CD4-positive, alpha-beta T cell treated with Interleukin-12 subunit alpha and Interleukin-12 subunit beta, for 1 hour (primary cell): ENCODE measurements at regions not wholly inside any gene's neighbourhood (a gene's known extent, or its start where the extent isn't known, plus 50 kb on each side); places are given as distances from the start of the nearest gene placed in this dataset.
"Not testable (repeated sequence)": the region's sequence is repeated elsewhere in the genome, so short reads cannot be mapped to it uniquely, and the experiment has no call there.

Experiments
- DNase-seq: peaks from one replicate; pipeline ENCODE4 v3.0.0-alpha.2; 2020

DNA sequence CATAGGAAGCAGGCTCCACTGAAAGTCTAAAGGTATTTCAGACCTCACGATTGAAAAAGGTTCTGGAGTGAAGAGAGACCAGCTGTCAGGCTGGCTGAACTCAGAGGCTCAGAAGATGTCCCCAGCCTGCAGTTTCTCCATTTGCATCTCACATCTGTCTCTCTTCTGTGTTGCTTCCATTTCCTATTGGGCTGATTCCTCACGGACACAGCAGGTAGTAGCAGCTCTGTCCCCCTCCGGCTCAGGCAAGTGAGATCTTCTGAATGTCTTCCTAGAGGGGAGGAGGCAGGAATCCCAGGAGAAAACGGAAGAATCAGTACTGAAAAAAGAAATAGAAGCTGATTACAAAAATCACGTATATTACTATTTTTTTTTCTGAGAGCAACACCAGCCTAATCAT, 274.1 kb upstream of the COBL start:
- no peak for DNase-seq

DNA sequence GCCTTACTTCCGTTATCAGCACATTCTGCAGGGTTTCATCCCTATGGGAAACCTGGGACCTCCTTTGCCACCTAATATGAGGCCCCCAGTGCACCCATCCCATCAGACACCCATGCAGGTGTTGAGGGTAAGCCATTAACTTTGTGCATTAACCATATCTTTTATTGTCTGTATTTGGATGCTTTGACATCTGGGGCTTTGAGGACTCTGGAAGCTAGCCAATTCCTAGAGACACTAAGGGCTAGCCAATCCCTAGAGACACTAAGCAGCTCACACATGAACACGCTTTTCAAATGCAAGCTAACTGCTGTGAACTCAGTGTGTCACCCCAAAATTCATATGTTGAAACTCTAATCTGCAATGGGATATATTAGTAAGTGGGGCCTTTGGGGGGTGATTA, 272.5 kb upstream of the COBL start:
- no peak for DNase-seq

DNA sequence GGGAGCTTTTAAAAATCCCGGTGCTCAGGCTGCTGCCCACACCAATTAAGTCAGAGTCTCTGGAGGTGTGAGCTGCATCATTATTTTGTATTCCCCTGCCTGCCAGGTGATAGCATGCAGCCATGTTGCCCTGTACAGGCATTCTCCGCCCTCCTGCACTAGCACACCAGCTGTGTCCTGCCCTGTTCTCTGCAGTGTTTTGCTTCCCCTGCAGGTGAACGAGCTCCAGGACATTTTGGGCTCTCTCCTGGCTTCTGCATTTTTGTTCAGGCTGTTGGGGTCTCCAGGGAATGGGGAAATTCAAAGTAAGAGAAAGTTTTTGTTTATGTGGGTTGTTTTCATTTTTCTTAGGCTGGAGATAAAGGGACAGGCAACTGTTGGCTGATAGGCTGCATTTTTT, 271.0 kb upstream of the COBL start:
- no peak for DNase-seq

DNA sequence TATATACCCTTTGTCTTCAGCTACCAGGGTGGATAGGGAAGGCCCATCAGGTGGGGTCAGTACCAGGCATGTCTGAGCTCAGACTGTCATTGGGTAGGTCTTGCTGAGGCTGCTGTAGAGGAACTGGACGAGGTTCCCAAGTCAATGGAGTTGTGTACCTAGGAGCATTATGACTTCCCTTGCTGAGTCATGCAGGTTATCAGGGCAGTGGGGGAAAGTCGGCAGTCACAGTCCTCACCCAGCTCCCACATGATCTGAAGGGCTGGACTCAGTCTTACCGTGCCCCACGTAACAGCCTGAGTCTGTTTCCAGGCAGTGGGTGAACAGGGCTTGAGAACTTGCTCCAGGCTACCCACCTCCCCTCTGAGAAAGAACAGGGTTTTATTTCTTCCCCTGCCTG, 260.8 kb upstream of the COBL start:
- no peak for DNase-seq

DNA sequence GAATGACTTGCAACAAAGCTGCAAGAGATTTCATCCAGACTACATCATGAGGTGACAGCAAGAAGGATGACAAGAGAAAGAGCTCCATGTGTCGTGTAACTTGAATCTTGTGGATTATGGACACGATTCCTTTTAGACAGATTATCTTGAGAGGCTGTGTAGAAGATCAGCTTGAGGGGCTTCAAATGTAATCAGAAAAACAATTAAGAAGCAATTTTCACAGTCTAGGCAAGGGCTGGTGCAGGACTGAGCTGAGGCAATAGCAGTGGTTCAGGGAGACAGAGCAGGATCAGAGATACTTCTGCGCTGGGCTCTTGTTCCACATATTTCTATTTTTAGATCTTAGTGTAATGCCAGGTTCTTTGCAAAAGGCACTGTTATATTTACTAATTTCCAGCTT, 253.0 kb upstream of the COBL start:
- DNase-seq: no peak

DNA sequence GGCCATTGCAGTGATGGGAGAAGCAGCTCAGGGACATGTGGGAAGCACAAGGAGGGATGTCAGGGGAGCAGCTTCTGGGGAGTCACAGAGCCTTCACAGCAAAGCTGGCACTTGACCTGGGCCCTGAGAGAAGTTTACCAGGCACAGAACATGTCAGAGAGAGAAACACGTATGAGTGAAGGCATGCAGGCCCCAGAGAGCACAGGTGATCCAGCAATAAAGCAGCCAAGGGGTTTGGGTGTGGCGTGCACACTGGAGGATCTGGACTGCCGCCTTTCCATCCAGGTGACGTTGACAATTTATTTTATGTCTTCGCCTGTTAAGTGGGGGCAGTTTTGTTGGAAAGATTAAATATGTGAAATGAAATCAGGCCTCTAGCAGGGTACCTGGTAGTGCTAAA, 252.6 kb upstream of the COBL start:
- DNase-seq: no peak

DNA sequence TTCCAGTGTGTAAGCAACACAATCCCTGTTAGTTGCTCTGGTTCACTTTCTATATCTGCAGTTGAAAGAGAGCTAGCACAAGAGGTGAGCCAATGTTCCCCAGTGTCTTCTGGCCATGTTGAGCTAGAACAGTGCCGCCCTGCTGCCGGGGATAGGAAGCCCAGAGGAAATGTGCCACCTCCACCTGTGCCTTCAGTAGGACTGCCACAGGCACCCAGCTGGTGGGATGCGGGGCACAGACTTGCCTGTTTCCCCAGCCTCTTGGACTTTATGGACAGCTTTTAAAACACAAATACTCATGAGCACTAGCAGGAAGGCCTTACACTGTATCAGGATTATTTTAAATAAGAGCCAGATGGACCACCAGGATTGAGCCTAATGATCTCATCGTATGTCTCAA, 234.5 kb upstream of the COBL start:
- DNase-seq: no peak

DNA sequence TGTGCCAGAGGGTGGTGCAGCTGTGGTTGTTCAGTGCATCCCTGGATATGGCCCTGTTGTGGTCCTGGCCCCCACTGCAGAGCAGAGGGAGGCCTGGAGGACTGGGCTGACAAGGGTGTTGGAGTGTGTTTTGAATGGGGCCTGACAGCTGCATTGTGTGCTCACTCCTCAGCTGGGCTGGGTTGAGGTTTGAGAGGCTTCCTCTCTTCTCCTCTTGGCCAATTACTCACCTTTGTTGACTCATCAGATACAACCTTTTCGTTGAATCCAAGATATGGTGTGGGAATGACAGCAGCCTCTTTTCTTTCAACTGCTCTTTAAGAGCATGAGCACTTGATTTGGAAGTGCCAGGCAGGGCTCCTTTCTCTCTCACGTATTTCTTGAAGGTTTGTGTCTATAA, 228.5 kb upstream of the COBL start:
- no peak for DNase-seq

DNA sequence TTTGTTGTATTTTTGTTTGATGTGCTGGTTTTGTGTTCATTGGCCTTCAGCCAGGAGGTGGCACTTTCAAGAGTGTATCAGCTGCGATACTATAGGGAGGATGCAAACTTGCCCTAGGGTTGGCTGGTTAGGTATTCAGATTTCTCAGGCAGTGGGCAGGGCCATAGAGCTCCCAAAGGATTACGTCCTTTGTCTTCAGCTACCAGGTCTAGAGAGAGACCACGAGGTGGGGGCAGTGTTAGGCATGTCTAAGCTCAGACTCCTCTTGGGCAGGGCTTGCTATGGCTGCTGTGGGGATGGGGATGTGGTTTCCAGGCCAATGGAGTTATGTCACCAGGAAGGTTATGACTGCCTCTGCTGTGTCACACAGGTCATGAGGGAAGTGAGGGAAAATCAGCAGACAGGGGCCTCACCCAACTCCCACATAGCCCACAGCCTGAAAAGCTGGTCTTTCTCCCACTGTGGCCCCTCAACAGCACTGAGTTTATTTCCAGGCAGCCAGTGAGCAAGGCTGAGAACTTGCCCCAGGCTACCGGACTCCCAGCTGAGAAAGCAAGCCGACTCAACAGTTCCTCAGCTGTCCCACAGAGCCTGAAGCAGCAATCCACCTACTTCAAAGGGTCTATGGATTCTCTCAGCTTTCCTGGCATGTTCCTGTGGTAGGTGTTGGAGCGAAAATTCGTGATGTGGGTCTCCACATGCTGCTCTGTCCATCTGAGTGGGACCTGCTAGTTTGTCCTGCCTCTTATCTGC, 227.4 kb upstream of the COBL start:
- DNase-seq: no peak

DNA sequence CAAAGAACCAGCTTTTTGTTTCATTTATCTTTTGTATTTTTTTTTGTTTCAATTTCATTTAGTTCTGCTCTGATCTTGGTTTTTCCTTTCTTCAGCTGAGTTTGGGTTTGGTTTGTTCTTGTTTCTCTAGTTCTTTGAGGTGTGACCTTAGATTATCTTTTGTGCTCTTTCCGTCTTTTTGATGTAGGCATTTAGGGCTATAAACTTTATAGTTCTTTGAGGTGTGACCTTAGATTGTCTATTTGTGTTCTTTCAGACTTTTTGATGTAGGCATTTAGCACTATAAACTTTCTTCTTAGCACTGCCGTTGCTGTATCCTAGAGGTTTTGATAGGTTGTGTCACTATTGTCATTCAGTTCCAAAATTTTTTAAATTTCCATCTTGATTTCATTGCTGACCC, 224.3 kb upstream of the COBL start:
- not testable (repeated sequence) for DNase-seq

DNA sequence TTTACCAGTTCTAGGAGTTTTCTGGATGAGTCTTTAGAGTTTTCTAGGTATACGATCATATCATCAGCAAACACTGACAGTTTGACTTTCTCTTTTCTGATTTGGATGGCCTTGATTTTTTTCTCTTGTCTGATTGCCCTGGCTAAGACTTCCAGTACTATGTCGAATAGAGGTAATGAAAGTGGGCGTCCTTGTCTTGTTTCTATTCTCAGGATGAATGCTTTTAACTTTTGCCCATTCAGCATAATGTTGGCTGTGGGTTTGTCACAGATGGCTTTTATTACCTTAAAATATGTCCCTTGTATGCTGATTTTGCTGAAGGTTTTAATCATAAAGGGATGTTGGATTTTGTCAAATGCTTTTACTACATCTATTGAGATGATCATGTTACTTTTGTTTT, 223.2 kb upstream of the COBL start:
- DNase-seq: no peak

DNA sequence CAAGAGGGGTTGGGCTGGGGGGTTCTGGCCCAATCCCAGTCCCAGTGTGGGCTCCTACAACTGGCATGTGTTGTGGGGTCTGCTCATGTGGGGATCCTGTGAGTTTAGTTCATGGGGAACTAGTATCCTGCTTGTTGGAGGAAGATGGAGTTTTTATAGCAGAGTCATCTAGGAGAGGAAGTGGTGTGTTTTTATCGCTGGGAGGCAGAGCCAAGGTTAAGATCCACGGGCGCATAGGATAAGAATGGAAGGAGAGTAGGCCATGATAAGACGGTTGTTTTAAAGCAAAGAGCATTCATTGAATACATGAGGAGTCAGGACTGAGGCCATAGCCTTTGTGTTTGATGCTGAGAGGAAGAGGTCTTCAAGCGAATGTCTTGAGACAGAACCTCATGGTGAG, 211.6 kb upstream of the COBL start:
- no peak for DNase-seq

DNA sequence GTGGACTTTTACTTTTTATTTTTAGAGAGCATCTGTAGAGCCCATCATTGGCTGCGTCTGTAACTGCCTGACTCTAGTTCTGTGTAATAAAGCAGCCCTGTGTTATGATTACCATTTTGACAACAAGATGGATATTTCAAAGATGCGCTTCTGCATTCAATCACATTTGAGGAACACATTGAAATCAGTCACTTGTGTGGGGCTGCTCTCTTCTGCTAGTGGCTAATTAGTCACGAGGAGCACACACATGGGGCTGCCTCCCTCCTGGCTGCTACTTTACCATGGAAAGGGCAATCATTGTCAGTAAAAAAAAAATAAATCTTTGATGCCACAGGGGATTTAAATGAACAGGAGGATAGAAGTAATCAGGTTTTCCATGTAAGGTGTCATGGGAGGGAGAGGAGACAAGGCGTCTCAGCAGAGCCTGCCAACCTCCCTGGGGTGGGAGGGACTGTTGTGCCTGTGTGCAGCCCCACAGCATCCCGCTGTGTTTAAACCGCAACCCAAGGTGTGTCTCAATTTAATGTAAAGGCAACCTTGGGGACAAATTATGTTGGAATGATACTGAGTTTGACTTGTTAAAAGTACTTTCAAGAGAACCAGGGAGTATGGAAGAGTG, 205.2 kb upstream of the COBL start:
- no peak for DNase-seq

DNA sequence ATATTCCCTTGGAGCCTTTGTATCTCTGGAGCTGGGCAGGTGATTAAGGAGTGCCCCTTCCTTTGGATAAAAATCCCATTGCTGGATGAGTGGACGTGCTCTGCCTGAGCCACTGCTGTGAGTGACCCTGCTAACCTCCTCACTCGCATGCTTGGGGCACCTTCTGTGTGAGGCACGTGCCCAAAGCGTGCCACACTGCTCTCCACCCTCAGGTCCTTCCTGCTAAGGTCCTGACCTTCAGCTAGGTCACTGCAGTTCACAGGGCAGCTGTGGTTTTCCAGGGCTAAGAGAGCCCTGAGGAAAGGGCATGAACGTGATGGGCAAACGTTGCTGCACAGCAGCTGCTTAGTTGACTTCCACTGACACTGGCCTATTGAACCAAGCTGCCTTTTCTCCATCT, 204.4 kb upstream of the COBL start:
- DNase-seq: no peak

DNA sequence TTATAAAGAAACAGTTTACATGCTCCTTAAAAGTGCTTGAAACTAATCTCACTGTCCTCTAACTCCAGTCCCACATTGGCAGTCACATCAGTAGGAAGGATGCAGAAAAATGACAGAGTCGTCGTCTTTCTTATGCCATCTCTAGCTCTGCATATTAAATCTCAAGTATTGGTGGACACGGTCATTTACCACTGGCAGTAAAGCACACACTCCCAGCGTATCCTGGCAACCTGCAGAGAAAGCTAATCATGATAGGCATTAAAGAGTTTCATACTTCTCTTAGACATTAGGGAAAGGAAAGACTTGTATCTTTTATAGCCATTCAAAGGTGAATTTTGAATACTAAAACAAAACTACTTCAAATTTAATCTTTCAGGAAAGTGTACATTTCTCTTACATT, 202.0 kb upstream of the COBL start:
- no peak for DNase-seq

DNA sequence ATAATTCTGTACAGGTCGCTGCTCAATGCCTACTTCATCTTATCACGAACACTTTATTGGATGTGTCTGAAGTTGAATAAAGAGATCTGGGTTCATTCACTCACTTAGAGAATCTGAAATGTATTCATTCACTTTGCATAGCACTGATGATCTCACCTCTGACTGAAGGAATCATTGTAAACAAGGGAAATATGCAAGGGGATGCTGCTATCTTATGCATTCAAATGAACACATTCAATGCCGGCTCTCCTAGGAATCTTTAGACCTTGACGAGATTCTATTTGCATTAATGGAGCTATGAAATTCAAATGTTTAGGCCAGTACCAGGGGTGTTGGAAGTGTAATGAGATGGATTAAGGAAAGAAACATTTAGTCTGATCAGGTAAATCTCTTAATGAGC, 200.6 kb upstream of the COBL start:
- DNase-seq: no peak

DNA sequence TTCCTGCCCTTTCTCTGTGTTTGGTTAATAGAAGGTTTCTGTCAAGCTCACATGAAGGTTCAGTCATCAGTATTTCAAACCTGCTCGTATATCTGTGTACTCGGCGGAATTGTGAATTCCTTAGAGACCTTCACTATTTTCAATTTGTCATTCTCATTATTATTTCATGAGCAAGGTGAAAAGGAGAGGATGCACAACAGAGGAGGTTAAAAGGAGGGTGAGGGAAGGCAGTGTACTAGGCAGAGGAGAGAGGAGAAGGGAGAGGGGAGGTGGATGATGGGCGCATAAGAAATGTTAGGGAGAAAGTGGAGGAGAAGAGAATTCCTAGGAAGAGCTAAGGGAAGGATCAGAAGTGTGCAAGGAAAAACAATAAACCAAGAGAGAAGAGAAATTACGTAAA, 185.0 kb upstream of the COBL start:
- DNase-seq: no peak

DNA sequence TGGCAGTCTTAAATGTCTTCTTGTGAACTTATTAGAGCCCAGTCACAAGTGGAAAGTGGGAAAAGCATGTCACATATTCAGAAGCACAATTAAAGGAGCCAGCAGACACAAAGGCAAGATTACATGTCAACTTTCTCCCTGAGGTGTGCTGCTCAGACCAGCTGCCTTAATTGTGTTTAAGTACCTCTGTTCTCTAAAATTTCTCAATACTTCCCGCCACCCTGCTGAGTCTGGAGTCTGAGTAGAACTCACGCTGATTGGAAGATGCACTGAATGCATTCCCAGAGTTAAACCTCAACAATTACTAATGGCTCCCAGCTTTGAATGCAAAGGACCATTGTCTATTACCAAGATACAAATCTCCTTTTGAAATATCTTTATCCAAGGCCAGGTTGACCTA, 166.4 kb upstream of the COBL start:
- DNase-seq: no peak

DNA sequence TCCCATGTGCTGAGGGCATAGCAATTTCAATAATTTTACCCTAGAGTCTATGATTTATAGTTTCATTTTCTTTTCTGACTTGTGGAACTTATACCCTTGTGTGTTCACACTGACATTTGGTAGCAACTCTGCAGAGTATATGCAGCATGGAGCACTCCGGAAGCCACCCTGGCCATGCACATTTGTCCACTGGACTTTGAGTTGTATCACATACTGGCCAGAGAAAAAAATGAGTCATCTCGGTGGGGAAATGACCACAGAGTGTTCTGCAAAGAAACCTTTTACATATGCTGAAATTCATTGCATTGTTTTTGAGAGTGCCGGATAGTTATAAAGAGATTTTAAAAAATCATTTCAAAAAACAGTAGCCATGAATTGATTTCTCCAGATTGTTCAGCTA, 164.8 kb upstream of the COBL start:
- no peak for DNase-seq

DNA sequence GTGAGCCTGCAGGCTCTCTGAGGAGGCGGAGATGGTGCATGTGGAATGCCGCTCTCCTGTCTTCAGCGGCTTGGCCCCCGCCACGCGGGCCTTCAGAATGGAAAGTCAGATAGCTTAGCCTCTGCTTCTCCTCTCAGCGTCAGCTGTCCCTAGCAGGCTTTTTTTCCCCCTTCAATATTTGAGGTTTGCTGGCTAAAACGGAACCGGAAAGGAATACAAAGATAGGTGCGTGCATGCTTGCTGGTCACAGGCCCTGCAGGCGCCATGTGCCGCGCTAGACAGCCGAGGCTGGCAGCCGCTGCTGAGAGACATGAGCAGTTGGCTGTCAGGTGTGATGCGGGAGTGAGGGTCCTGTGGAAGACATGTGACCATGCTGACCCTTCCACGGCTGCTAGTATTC, 161.2 kb upstream of the COBL start:
- no peak for DNase-seq

DNA sequence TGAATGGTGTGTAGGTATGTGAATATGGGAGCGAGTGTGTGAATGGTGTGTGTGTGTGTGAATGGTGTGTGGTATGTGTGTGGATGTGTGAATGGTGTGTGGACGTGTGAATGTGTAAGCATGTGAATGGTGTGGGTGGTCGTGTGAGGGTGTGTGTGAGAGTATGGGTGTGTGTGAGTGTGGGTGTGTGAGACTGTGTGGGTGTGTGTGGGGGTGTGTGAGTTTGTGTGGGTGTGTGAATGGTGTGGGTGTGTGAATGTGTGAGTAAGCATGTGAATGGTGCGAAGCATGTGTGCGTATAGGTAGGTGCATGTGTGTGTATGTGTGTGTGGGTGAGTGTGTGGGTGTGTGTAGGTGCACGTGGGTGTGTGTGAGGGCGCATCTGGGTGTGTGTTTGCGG, 160.7 kb upstream of the COBL start:
- no peak for DNase-seq

DNA sequence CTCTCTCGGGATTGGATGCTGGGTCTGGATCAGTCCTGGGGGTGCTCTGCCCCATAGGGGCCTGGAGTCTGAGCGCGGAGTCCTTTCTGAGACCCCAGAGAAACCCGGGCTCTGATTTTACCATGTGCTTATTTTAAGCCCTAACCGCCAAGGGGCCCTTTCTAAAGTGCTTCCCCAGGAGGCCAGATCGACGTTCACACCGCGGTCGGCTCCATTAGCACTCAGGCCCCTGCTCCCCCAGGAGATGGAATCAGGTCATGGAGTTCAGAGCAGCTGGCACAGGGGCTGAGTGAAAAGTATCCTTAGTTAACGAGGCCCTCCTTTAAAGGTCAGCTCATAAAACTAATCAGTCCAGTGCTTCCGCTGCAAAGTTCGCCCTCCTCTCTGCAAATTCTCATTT, 159.4 kb upstream of the COBL start:
- no peak for DNase-seq

DNA sequence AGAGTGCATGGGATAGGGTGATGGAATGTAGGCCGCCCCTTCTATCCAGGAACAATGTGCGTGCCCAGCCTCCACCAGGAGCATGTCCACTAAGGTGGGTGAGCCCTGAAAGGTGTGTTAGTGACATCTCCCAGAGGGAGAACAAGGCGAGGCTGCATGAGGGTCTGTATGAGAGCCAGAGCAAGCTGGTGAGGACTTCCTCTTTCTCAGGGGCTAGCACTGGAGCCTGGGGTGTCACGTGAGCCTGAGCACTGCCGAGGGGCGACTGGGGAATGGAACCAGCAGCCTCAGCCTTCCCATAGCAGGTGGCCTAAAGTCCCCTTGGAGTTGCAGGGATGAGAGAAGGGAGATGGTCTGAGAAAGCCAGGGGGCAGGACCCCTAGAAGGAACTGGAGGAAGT, 156.3 kb upstream of the COBL start:
- DNase-seq: no peak

DNA sequence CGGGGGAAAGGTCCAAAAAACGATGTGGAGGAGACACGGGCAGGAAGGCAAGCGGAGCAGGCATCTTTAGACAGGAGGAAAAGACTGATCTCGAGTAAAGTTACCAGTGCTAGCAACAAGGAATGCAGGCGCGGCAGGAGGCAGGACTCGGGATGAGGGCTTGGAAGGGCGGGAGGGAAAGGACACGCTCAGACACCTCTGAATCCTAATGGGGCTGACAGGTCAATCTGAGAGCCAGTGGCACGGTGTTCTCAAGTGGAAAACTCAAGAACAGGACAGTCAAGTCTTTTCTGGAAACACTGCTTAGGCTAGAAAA, 155.3 kb upstream of the COBL start:
- DNase-seq: no peak

DNA sequence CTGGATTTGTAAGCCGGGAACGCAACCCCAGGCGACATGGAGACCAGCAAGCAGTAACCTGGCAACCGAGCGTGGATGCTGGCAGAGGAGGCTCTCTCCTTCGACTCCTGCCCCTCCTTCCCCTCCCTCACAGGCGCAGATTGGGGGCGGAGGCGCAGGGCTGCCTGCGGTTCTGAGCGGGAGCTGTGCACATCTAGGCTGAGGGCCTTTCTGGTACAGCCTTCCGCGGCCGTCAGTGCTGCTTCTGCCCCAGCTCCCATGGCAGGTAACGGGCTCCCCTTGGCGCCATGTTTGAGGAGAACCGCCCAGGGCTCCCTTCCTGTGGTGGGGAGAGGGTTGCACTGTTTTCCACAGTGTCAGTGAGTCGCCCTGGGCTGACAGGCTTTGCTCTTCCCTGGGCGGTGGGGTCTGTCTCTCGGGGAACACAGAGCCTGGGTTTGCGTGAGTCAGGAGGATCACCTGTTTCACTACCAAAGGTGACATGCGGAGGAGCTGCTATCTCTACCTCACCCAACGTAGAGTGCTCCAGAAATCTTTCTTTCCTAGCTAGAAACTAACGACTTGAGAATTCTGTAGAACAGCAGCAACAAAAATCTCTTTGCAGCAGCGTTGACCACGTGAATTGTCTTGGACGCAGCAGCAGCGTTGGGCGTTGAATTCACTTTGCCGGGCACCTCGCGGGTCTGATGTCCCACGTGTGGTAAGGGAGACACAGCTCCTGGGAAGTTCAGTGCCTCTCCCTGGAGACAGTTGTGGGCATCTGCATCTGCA, 154.8 kb upstream of the COBL start:
- no peak for DNase-seq
